ENCODE measurements at regions not wholly inside any gene's neighbourhood (a gene's known extent, or its start where the extent isn't known, plus 50 kb on each side); places are given as distances from the start of the nearest gene placed in this dataset.

DNA sequence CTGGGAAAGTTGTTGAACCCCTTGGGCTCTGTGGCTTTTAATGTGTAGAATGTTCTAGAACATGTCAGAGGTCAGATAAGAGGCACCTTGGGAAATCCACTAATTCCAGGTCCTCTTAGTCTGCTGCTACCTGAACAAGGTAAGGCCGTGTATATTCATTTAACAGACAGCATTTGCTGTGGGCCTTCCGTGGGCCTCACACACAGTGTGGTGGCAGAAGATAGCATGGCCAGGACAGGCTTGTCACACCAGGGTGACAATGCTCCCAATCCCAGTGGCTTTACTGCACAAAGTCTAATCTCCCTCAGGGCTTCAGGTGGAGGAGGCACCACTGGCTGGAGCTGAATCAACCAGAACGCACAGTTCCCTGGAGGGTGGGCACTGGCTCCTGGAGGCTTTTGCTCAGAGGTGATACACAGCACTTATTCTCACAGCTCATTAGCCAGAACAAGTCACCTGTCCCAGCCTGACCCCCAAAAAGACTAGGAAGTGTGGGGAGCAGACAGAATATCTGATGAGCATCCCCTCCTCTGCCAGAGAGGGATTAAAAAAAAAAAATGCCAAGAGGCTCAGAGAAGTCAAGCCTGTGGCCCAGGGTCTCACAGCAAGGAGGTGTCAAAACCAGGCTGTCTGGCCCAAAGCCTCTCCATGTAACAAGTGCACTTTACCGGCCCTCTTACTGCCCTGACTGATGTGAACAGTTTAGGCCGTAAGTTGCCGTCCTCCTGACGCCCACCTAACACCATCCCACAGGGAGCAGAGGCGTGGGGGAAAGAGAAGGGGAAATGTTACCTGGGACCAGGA is 216.9 kb upstream of the RAB6C start:
- DNase-seq (ENCODE audit: low read depth), result no peak
- no peak overlapping the region for H3K4me3 ChIP-seq (ENCODE audit: low read depth, low read length)
- TF ChIP-seq, protein P1, sequence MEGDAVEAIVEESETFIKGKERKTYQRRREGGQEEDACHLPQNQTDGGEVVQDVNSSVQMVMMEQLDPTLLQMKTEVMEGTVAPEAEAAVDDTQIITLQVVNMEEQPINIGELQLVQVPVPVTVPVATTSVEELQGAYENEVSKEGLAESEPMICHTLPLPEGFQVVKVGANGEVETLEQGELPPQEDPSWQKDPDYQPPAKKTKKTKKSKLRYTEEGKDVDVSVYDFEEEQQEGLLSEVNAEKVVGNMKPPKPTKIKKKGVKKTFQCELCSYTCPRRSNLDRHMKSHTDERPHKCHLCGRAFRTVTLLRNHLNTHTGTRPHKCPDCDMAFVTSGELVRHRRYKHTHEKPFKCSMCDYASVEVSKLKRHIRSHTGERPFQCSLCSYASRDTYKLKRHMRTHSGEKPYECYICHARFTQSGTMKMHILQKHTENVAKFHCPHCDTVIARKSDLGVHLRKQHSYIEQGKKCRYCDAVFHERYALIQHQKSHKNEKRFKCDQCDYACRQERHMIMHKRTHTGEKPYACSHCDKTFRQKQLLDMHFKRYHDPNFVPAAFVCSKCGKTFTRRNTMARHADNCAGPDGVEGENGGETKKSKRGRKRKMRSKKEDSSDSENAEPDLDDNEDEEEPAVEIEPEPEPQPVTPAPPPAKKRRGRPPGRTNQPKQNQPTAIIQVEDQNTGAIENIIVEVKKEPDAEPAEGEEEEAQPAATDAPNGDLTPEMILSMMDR (conservative IDR thresholded peaks at IDR 0.05; ENCODE audit: low read depth, low read length), result no peak

DNA sequence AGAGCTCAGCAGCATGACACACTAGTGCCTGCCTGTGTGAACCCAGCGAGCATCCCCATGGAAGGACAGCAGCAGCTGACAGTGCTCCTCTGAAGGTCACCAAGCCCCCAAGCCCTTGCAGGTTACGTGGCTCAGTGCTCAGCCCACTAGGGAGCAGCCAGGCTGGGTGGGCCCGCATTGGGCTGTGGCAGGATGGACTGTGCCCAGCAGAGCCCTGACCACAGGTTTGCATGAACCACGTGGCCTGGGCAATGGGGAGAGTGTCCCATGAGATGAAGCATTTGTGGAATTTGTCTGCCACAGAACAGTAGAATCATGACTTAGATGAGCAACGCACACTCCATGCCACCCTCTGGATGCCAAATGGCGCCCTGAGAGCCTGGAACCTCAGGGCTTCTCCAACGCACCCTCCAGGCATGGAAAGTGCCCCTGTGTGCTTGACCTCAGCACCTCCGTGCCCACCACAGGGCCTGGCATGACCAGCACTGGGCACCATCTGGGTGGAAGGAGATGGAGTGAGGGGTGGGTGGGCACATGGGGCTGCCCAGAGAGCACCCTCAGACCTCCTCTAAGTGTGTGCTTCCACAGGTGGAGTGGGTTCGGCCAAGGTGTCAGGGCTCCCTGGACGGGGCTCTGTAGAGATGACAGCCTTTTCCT is 216.1 kb upstream of the RAB6C start:
- TF ChIP-seq, protein P1 (conservative IDR thresholded peaks at IDR 0.05; ENCODE audit: low read depth, low read length), result no peak
- DNase-seq (ENCODE audit: low read depth), result no peak
- no peak overlapping the region for H3K4me3 ChIP-seq (ENCODE audit: low read depth, low read length)

- no peak overlapping the region for H3K4me3 ChIP-seq (ENCODE audit: low read depth, low read length)
- TF ChIP-seq, protein P1 (conservative IDR thresholded peaks at IDR 0.05; ENCODE audit: low read depth, low read length), result no peak
- DNase-seq (ENCODE audit: low read depth), result no peak
Observed at GRCh38 chr2:129763966-129764365, 215.5 kb upstream of the RAB6C start.

GRCh38 chr2:129764376-129765325 is 214.8 kb upstream of the RAB6C start:
- TF ChIP-seq, protein P1 (conservative IDR thresholded peaks at IDR 0.05; ENCODE audit: low read depth, low read length), result no peak
- H3K4me3 ChIP-seq (ENCODE audit: low read depth, low read length), result no peak overlapping the region
- DNase-seq (ENCODE audit: low read depth), result no peak

GRCh38 chr2:129765326-129765677 is 214.2 kb upstream of the RAB6C start:
- TF ChIP-seq, protein P1 (conservative IDR thresholded peaks at IDR 0.05; ENCODE audit: low read depth, low read length), result no peak
- no peak overlapping the region for H3K4me3 ChIP-seq (ENCODE audit: low read depth, low read length)
- no peak for DNase-seq (ENCODE audit: low read depth)

GRCh38 chr2:129765678-129766351 is 213.7 kb upstream of the RAB6C start:
- no peak for DNase-seq (ENCODE audit: low read depth)
- TF ChIP-seq, protein P1 (conservative IDR thresholded peaks at IDR 0.05; ENCODE audit: low read depth, low read length), result no peak
- no peak overlapping the region for H3K4me3 ChIP-seq (ENCODE audit: low read depth, low read length)

Measured in choroid plexus epithelial cell (primary cell).